Nephron (organoid): ENCODE measurements at regions not wholly inside any gene's neighbourhood (a gene's known extent, or its start where the extent isn't known, plus 50 kb on each side); places are given as distances from the start of the nearest gene placed in this dataset.
"Not testable (repeated sequence)": the region's sequence is repeated elsewhere in the genome, so short reads cannot be mapped to it uniquely, and the experiment has no call there.

Source experiments
- H3K27ac Mint-ChIP-seq, 3 experiments: 2 replicates each; pipeline ENCODE4 v1.8.0; 2020; ENCODE audit warnings: mixed read lengths in 3 of 3, mild to moderate bottlenecking in 2 of 3, moderate library complexity in 1 of 3
- H3K27me3 Mint-ChIP-seq: 2 replicates; pipeline ENCODE4 v1.8.0; 2021; ENCODE audit warnings: low read depth, mild to moderate bottlenecking, moderate library complexity, mixed read lengths
- H3K36me3 Mint-ChIP-seq: 2 replicates; pipeline ENCODE4 v1.8.0; 2020; ENCODE audit warnings: low read depth, mixed read lengths
- H3K4me1 Mint-ChIP-seq: 2 replicates; pipeline ENCODE4 v1.8.0; 2020; ENCODE audit warnings: mixed read lengths
- H3K4me3 Mint-ChIP-seq, 3 experiments: 2 replicates each; pipeline ENCODE4 v1.8.0; 2020; ENCODE audit warnings: mild to moderate bottlenecking in 3 of 3, mixed read lengths in 3 of 3, moderate library complexity in 2 of 3
- H3K9me3 Mint-ChIP-seq: 2 replicates; pipeline ENCODE4 v1.8.0; 2020; ENCODE audit warnings: mixed read lengths
- TF ChIP-seq, protein P1 (sequence below), 3 experiments: fragments of 200-600 bp; sonication (generic); IDR thresholded peaks; one replicate each; pipeline ENCODE4 v1.5.0; 2021; ENCODE audit warnings: antibody characterized with exemption in 3 of 3; ENCODE audit not compliant: unreplicated experiment in 3 of 3

DNA sequence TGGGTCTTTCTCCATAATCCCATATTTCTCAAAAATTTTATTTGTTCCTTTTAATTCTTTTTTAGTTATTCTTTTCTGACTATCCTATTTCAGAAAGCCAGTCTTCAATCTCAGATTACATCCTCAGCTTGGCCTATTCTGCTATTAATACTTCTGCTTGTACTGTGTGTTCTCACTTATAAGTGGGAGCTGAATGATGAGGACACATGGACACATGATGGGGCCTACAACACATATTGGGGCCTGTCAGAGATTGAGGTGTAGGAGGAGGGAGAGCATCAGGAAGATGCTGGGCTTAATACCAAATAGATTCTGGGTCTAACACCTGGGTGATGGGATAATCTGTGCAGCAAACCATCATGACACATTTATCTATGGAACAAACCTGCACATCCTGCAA lies 82.3 kb downstream of the MAGEE1 start:
- Mint-ChIP-seq H3K4me3 (no peak overlapping the region), H3K27ac (no peak overlapping the region), H3K9me3 (peaks cover 26% of the 10 kb centered on the region), H3K36me3 (no peaks in the 10 kb centered on the region), H3K27me3 (no peaks in the 10 kb centered on the region), H3K4me1 (no peaks in the 10 kb centered on the region)
- TF ChIP-seq, protein P1, sequence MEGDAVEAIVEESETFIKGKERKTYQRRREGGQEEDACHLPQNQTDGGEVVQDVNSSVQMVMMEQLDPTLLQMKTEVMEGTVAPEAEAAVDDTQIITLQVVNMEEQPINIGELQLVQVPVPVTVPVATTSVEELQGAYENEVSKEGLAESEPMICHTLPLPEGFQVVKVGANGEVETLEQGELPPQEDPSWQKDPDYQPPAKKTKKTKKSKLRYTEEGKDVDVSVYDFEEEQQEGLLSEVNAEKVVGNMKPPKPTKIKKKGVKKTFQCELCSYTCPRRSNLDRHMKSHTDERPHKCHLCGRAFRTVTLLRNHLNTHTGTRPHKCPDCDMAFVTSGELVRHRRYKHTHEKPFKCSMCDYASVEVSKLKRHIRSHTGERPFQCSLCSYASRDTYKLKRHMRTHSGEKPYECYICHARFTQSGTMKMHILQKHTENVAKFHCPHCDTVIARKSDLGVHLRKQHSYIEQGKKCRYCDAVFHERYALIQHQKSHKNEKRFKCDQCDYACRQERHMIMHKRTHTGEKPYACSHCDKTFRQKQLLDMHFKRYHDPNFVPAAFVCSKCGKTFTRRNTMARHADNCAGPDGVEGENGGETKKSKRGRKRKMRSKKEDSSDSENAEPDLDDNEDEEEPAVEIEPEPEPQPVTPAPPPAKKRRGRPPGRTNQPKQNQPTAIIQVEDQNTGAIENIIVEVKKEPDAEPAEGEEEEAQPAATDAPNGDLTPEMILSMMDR (IDR thresholded peaks at IDR 0.05; ENCODE audit: unreplicated experiment in 3 of 3), result no peak

DNA sequence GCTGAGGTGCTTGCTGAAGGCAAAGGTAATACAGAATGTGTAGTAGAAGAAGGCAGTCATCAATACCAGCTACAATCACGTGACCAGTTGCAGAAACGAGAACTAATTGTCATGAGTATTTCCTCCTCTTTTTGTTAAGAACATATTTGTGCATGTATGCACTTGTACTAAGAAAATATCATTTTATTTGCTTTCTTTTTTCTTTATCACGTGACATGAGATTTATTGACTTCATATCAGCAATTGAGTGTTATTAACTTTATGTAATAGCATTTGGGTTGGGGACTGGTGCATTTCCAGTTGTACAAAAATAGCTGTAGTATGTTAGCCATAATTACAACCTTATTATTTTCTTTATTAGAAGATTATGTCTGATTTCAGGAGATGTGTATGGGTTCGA lies 90.0 kb downstream of the MAGEE1 start:
- H3K4me3 Mint-ChIP-seq, result no peak overlapping the region
- H3K4me1 Mint-ChIP-seq, result no peaks in the 10 kb centered on the region
- no peaks in the 10 kb centered on the region for H3K27me3 Mint-ChIP-seq
- peaks cover 45% of the 10 kb centered on the region for H3K9me3 Mint-ChIP-seq
- no peaks in the 10 kb centered on the region for H3K36me3 Mint-ChIP-seq
- TF ChIP-seq, protein P1 (IDR thresholded peaks at IDR 0.05; ENCODE audit: unreplicated experiment in 3 of 3), result no peak
- no peak overlapping the region for H3K27ac Mint-ChIP-seq

DNA sequence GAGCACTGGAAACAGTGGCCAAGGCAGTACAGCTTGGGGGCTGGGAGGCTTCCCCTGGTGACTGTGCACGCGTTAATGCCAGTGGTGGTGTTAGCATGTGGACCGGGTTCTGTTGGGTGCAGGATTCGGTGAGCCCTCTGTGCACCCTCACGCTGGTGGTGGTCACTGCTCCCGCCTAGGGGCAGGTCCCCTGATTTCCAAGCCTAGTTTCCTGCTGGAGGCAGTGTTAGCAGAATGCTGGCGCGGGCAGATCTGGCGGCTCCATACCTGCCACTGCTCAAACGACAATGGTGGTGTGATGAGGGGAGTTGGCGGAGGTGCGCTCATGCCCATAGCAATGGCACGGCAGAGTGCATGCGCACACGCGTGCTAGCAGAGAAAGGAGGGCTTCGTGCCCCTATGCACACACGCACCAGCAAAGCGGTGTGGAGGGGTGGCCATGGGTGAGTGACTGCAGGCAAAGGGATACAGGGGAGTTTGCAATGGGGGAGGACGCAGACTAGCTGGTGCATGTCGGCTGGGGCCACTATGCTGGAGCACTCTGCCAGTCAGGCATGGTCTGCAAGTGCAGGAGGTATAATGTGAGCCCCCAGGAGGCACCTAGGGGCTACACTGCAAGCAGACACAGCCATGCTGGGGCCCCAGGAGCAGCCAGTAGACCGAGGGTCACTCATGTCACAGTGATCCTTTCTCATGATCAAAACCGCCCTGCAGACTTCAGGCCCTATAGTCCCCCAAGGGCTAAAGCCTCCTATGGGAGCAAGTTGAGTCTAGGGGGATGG lies 93.0 kb downstream of the MAGEE1 start:
- Mint-ChIP-seq H3K4me1 (no peaks in the 10 kb centered on the region), H3K27me3 (no peaks in the 10 kb centered on the region), H3K36me3 (no peaks in the 10 kb centered on the region), H3K4me3 (no peak overlapping the region), H3K9me3 (peaks cover 58% of the 10 kb centered on the region), H3K27ac (no peak overlapping the region)
- TF ChIP-seq, protein P1 (IDR thresholded peaks at IDR 0.05; ENCODE audit: unreplicated experiment in 3 of 3), result no peak

DNA sequence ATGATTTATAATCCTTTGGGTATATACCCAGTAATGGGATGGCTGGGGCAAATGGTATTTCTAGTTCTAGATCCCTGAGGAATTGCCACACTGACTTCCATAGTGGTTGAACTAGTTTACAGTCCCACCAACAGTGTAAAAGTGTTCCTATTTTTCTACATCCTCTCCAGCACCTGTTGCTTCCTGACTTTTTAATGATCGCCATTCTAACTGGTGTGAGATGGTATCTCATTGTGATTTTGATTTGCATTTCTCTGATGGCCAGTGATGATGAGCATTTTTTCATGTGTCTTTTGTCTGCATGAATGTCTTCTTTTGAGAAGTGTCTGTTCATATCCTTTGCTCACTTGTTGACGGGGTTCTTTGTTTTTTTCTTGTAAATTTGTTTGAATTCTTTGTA lies 108.2 kb downstream of the MAGEE1 start:
- H3K4me3 Mint-ChIP-seq, H3K36me3 Mint-ChIP-seq, H3K27ac Mint-ChIP-seq, H3K27me3 Mint-ChIP-seq, H3K4me1 Mint-ChIP-seq: not testable (repeated sequence)
- peaks cover 41% of the 10 kb centered on the region for H3K9me3 Mint-ChIP-seq

DNA sequence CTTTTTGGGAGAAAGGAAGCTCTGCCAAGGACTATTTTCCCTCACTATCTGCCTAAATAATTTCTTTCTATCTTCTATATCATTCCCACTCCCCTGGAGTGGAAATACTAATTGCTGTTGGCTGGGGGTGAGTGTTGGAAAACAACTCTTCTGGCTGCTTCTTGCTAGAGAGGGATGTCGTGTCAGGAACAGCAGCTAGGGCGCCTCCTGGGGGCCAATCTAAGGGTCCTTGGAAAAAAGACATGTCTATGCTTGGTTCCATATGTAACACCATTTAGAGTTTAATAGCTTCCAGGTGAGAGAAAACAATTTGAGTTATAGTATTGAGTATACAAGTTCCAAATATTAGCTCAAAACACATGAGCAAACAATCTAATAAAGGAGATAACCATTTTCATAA lies 111.3 kb downstream of the MAGEE1 start:
- no peak overlapping the region for H3K4me3 Mint-ChIP-seq
- peaks cover 33% of the 10 kb centered on the region for H3K9me3 Mint-ChIP-seq
- H3K27me3 Mint-ChIP-seq, result no peaks in the 10 kb centered on the region
- no peak overlapping the region for H3K27ac Mint-ChIP-seq
- H3K36me3 Mint-ChIP-seq, result no peaks in the 10 kb centered on the region
- TF ChIP-seq, protein P1 (IDR thresholded peaks at IDR 0.05; ENCODE audit: unreplicated experiment in 3 of 3), result no peak
- no peaks in the 10 kb centered on the region for H3K4me1 Mint-ChIP-seq

DNA sequence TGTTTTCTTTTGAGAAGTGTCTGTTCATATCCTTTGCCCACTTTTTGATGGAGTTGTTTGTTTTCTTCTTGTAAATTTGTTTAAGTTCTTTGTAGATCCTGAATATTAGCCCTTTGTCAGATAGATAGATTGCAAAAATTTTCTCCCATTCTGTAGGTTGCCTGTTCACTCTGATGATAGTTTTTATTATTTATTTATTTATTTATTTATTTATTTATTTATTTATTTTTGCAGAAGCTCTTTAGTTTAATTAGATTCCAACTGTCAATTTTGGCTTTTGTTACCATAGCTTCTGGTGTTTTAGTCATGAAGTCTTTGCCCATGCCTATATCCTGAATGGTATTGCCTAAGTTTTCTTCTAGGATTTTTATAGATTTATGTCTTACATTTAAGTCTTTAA lies 115.9 kb downstream of the MAGEE1 start:
- not testable (repeated sequence) for H3K4me3 Mint-ChIP-seq, H3K4me1 Mint-ChIP-seq, H3K27me3 Mint-ChIP-seq, H3K27ac Mint-ChIP-seq, H3K36me3 Mint-ChIP-seq
- peaks cover 43% of the 10 kb centered on the region for H3K9me3 Mint-ChIP-seq

DNA sequence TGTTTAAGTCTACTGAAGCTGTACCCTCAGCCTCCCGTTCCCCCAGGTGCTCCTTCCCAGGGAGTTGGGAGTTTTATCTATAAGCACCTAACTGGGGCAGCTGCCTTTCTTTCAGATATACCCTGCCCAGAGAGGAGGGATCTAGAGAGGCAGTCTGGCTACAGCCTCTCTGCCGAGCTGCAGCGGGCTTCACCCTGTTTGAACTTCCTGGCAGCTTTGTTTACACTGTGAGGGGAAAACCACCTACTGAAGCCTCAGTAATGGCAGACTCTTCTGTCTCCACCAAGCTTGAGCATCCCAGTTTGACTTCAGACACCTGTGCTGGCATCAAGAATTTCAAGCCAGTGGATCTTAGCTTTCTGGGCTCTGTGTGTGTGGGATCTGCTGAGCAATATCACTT lies 122.5 kb downstream of the MAGEE1 start:
- Mint-ChIP-seq H3K4me1 (no peaks in the 10 kb centered on the region), H3K27ac (no peak overlapping the region), H3K9me3 (peaks cover 47% of the 10 kb centered on the region), H3K36me3 (no peaks in the 10 kb centered on the region), H3K4me3 (no peak overlapping the region), H3K27me3 (no peaks in the 10 kb centered on the region)
- TF ChIP-seq, protein P1 (IDR thresholded peaks at IDR 0.05; ENCODE audit: unreplicated experiment in 3 of 3), result no peak
